SH-SY5Y (cell line): ENCODE measurements at regions not wholly inside any gene's neighbourhood (a gene's known extent, or its start where the extent isn't known, plus 50 kb on each side); places are given as distances from the start of the nearest gene placed in this dataset.

Experiments used
- GATA2 ChIP-seq: IDR thresholded peaks from 2 replicates; pipeline ENCODE4 v1.6.1; 2011; ENCODE audit warnings: mild to moderate bottlenecking, low read depth, low read length
- GATA3 ChIP-seq: IDR thresholded peaks from 2 replicates; pipeline ENCODE4 v1.6.1; 2011; ENCODE audit warnings: low read depth, mild to moderate bottlenecking, low read length, moderate library complexity

- TF ChIP-seq GATA2 (peak; percentile 36; the same call in 1 of the 2 replicates), GATA3 (no peak)
Observed at GRCh38 chr1:115908565-115909274, 67.6 kb upstream of the SLC22A15 start.
